ENCODE measurements at regions not wholly inside any gene's neighbourhood (a gene's known extent, or its start where the extent isn't known, plus 50 kb on each side); places are given as distances from the start of the nearest gene placed in this dataset.
"Not testable (repeated sequence)": the region's sequence is repeated elsewhere in the genome, so short reads cannot be mapped to it uniquely, and the experiment has no call there.

- not testable (repeated sequence) for DNase-seq (ENCODE audit: low read depth)
Observed at GRCh38 chr16:51254390-51254789, 103.3 kb upstream of the SALL1 start.

- no peak for DNase-seq (ENCODE audit: low read depth)
Observed at GRCh38 chr16:51248217-51248616, 97.1 kb upstream of the SALL1 start.

GRCh38 chr16:51245658-51245995, 94.6 kb upstream of the SALL1 start:
- no peak for DNase-seq (ENCODE audit: low read depth)

- no peak for DNase-seq (ENCODE audit: low read depth)
Observed at GRCh38 chr16:51244887-51245657, 94.0 kb upstream of the SALL1 start.

GRCh38 chr16:51243936-51244436, 92.9 kb upstream of the SALL1 start:
- DNase-seq (ENCODE audit: low read depth): peak; percentile 10

GRCh38 chr16:51242296-51242994, 91.4 kb upstream of the SALL1 start:
- DNase-seq (ENCODE audit: low read depth): no peak

GRCh38 chr16:51239196-51239595, 88.1 kb upstream of the SALL1 start:
- DNase-seq (ENCODE audit: low read depth): no peak

GRCh38 chr16:51237861-51238378, 86.8 kb upstream of the SALL1 start:
- no peak for DNase-seq (ENCODE audit: low read depth)

GRCh38 chr16:51237207-51237606, 86.1 kb upstream of the SALL1 start:
- no peak for DNase-seq (ENCODE audit: low read depth)

- DNase-seq (ENCODE audit: low read depth): no peak
Observed at GRCh38 chr16:51236583-51236982, 85.5 kb upstream of the SALL1 start.

- DNase-seq (ENCODE audit: low read depth): no peak
Observed at GRCh38 chr16:51231702-51232101, 80.6 kb upstream of the SALL1 start.

GRCh38 chr16:51230035-51230434, 79.0 kb upstream of the SALL1 start:
- not testable (repeated sequence) for DNase-seq (ENCODE audit: low read depth)

- DNase-seq (ENCODE audit: low read depth): no peak
Observed at GRCh38 chr16:51228097-51228659, 77.1 kb upstream of the SALL1 start.

- no peak for DNase-seq (ENCODE audit: low read depth)
Observed at GRCh38 chr16:51225878-51226277, 74.8 kb upstream of the SALL1 start.

- DNase-seq (ENCODE audit: low read depth): no peak
Observed at GRCh38 chr16:51224317-51224716, 73.2 kb upstream of the SALL1 start.

- no peak for DNase-seq (ENCODE audit: low read depth)
Observed at GRCh38 chr16:51222016-51222415, 70.9 kb upstream of the SALL1 start.

GRCh38 chr16:51211148-51211547, 60.1 kb upstream of the SALL1 start:
- no peak for DNase-seq (ENCODE audit: low read depth)

- DNase-seq (ENCODE audit: low read depth): no peak
Observed at GRCh38 chr16:51210087-51210486, 59.0 kb upstream of the SALL1 start.

- no peak for DNase-seq (ENCODE audit: low read depth)
Observed at GRCh38 chr16:51201604-51202003, 50.5 kb upstream of the SALL1 start.

Data from fibroblast of the conjunctiva (primary cell).